ENCODE measurements at regions not wholly inside any gene's neighbourhood (a gene's known extent, or its start where the extent isn't known, plus 50 kb on each side); places are given as distances from the start of the nearest gene placed in this dataset.
A peak's percentile ranks its signal among the peaks of the same experiment; 100 is the strongest.

- H3K4me1 Mint-ChIP-seq, result no peaks in the 10 kb centered on the region
- H3K4me3 Mint-ChIP-seq, result no peak overlapping the region
- H3K27ac Mint-ChIP-seq, result peak overlapping the region in 1 of 3 experiments; percentile 52
- H3K36me3 Mint-ChIP-seq (ENCODE audit: low read depth), result no peaks in the 10 kb centered on the region
- no peaks in the 10 kb centered on the region for H3K27me3 Mint-ChIP-seq (ENCODE audit: low read depth)
- no peak for TF ChIP-seq CTCF (IDR thresholded peaks at IDR 0.05; ENCODE audit: unreplicated experiment in 3 of 3)
- peaks cover 8% of the 10 kb centered on the region for H3K9me3 Mint-ChIP-seq
These were observed 662.6 kb upstream of the FAM98A start for GRCh38 chr2:34261701-34262100.

DNA sequence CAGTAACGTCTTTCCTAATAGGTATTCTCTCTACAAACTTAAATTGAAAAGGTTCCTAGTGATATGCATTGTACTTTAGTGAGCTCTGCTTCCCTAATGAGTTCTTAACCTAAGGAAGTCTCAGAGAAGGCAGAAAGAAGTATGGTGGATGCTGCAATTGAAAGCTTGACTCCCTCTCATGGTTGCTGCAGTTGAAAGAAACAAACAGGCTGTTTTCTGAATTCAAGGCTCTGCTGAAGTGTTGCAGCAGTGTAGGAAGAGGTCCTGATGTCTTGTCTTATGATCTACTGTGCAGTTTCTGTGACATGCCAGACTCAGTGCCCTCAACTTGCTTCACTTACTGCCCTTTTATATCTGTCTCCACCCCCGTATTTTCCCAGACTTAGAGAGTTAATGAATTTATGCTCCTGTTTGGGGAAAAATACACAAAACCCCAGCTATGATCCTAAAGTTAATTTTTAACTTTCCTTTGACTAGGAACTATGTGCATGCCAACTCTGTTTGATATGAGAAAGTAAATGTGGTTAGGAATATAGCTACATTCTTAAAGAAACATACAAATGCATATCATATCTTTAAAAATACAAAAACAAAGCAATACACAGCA is 655.3 kb upstream of the FAM98A start:
- TF ChIP-seq CTCF (IDR thresholded peaks at IDR 0.05; ENCODE audit: unreplicated experiment in 3 of 3), result no peak
- Mint-ChIP-seq H3K9me3 (no peaks in the 10 kb centered on the region), H3K4me3 (no peak overlapping the region), H3K27me3 (ENCODE audit: low read depth) (no peaks in the 10 kb centered on the region), H3K27ac (peak overlapping the region; percentile 82 to 92 (median 83)), H3K4me1 (peaks cover 10% of the 10 kb centered on the region), H3K36me3 (ENCODE audit: low read depth) (no peaks in the 10 kb centered on the region)

GRCh38 chr2:34252111-34252510 is 653.0 kb upstream of the FAM98A start:
- no peak for TF ChIP-seq CTCF (IDR thresholded peaks at IDR 0.05; ENCODE audit: unreplicated experiment in 3 of 3)
- Mint-ChIP-seq H3K36me3 (ENCODE audit: low read depth) (no peaks in the 10 kb centered on the region), H3K27ac (no peak overlapping the region), H3K27me3 (ENCODE audit: low read depth) (no peaks in the 10 kb centered on the region), H3K4me3 (no peak overlapping the region), H3K4me1 (peaks cover 10% of the 10 kb centered on the region), H3K9me3 (no peaks in the 10 kb centered on the region)

- Mint-ChIP-seq H3K9me3 (no peaks in the 10 kb centered on the region), H3K27ac (no peak overlapping the region), H3K4me3 (no peak overlapping the region), H3K27me3 (ENCODE audit: low read depth) (no peaks in the 10 kb centered on the region), H3K4me1 (peaks cover 10% of the 10 kb centered on the region), H3K36me3 (ENCODE audit: low read depth) (no peaks in the 10 kb centered on the region)
- no peak for TF ChIP-seq CTCF (IDR thresholded peaks at IDR 0.05; ENCODE audit: unreplicated experiment in 3 of 3)
These were observed 652.5 kb upstream of the FAM98A start for GRCh38 chr2:34251578-34251977.

DNA sequence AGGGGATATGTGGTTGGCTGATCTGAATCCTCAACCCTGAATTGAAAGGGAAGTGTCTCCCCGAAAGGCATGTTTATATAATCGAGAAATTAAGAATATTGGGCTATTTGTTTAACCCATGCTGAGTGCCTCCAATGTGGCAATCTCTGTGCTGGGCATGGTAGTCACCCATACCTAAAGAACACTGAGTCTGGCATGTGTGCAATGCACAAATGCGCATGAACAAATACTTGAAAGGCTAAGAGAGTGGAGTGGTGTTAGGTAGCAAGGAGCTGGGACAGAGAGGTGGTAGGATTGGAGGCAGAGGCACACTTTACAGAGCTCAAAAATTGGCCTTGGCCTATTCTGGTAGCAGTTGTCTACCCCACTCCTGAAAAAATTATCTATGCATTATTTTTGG is 645.1 kb upstream of the FAM98A start:
- Mint-ChIP-seq H3K27me3 (ENCODE audit: low read depth) (no peaks in the 10 kb centered on the region), H3K4me3 (no peak overlapping the region), H3K4me1 (peaks cover 13% of the 10 kb centered on the region), H3K9me3 (no peaks in the 10 kb centered on the region), H3K36me3 (ENCODE audit: low read depth) (peaks cover 3% of the 10 kb centered on the region), H3K27ac (peak overlapping the region in 1 of 3 experiments; percentile 22)
- no peak for TF ChIP-seq CTCF (IDR thresholded peaks at IDR 0.05; ENCODE audit: unreplicated experiment in 3 of 3)

- peak overlapping the region; percentile 85 to 97 (median 95) for H3K27ac Mint-ChIP-seq
- peaks cover 3% of the 10 kb centered on the region for H3K36me3 Mint-ChIP-seq (ENCODE audit: low read depth)
- TF ChIP-seq CTCF (IDR thresholded peaks at IDR 0.05; ENCODE audit: unreplicated experiment in 3 of 3), result no peak
- H3K27me3 Mint-ChIP-seq (ENCODE audit: low read depth), result no peaks in the 10 kb centered on the region
- peaks cover 3% of the 10 kb centered on the region for H3K9me3 Mint-ChIP-seq
- H3K4me3 Mint-ChIP-seq, result no peak overlapping the region
- H3K4me1 Mint-ChIP-seq, result peaks cover 13% of the 10 kb centered on the region
These were observed 643.6 kb upstream of the FAM98A start for GRCh38 chr2:34242763-34243123.

Data from nephron (organoid).